ENCODE measurements at regions not wholly inside any gene's neighbourhood (a gene's known extent, or its start where the extent isn't known, plus 50 kb on each side); places are given as distances from the start of the nearest gene placed in this dataset.

GRCh38 chr5:167592114-167592513 is 699.3 kb upstream of the WWC1 start:
- TF ChIP-seq EZH2 (IDR thresholded peaks at IDR 0.05) (no peak), POLR2AphosphoS5 (IDR thresholded peaks at IDR 0.05; ENCODE audit: borderline replicate concordance, low read depth, low read length) (no peak), FOXP2 (optimal IDR thresholded peaks at IDR 0.05; ENCODE audit: control extremely low read depth, extremely low read length, insufficient read depth) (no peak)
